NCI-H2171 (cell line): ENCODE measurements at regions not wholly inside any gene's neighbourhood (a gene's known extent, or its start where the extent isn't known, plus 50 kb on each side); places are given as distances from the start of the nearest gene placed in this dataset.

ENCODE experiments used
- DNase-seq: peaks from one replicate; lab custom pipeline; 2025; lab: John Stamatoyannopoulos, UW

DNA sequence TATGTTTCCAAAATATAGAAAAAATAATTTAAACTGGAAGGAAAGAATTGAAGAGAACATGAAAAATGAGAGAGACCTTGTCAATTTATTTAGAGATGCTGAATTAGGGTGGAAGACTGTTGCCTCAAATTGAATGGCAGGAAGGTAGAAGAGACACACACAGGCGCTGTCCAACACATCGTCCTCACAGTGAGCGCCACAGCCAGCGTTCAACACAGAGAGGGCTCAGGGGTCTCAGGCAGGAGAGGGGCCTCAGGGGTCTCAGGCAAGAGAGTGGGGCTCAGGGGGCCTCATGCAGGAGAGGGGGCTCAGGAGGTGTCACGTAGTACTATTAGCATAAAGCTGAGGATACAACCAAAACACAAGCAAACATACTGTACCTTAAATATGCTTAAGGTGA, 65.7 kb downstream of the TMEM18 start:
- no peak for DNase-seq

DNA sequence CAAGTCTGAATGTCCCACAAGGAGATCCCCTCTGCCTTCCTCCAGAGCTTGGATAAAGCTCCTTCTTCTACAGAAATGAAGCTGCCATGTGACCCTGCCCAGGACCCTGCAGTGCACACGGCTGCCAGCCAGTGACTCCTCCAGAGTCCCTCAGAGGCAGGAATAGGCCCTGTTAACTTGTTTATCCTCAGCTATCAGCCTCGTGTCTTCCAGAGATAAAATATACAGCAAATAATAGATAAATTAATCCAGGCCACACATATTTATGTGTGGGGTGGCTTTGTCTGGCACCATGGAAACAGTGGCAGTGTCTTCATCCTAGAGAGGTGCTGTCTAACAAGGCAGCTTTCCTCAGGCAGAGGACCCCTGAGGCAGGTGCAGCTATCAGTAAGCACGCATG, 66.7 kb downstream of the TMEM18 start:
- no peak for DNase-seq

DNA sequence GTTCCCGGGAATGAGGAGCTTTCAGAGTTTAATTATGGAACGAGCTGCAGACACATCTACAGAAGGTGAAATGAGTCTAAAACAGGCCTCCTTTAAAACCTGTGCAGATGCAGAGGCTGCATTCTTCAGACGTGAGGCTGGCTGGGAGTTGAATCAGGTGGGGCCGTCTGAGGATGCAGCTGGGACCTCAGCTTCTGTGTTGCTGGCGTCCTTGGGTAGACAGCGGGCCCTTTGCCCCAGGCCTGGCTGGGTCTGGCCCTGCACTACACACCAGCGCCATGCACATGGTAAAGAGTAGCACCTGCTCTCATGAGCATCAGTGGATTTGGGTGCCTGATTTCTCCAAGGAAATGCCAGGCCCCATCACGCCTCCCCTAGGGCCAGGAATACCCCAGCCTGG, 67.3 kb downstream of the TMEM18 start:
- DNase-seq: no peak

DNA sequence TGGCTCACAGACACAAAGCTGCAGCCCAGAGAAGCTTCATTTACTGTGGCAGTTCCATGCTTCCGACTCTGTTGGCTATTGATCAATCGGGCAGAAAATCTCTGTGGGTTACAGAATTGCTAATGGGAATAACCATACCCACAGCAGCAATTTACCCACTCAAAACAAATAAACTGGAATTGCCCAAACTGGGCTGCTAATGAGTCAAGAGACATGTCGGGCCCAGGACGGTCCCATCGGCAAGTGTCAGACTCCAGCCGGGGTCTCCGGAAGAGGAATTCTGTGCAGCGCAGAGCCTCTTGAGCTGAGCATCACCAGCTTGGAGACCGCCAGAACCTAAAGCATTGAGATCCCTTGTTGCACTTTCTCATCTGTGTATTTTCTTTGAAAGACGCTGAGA, 67.8 kb downstream of the TMEM18 start:
- DNase-seq: no peak

DNA sequence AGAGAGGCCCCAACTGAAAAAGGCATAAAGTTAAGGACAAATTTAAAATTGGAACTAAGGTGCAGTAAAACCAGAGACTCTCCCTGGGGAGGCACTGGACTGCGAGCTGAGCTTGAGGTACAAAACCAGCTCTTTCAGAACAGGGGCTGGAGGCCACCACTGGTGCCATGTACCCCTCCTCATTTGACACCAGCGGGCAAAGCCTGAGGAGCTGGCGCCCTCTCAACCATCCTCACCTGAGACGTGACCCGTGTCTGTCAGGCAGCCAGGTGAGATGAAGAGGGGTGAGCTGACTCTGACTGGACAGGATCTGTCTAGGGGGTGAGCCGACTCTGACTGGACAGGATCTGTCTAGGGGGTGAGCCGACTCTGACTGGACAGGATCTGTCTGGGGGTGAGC, 68.5 kb downstream of the TMEM18 start:
- no peak for DNase-seq

DNA sequence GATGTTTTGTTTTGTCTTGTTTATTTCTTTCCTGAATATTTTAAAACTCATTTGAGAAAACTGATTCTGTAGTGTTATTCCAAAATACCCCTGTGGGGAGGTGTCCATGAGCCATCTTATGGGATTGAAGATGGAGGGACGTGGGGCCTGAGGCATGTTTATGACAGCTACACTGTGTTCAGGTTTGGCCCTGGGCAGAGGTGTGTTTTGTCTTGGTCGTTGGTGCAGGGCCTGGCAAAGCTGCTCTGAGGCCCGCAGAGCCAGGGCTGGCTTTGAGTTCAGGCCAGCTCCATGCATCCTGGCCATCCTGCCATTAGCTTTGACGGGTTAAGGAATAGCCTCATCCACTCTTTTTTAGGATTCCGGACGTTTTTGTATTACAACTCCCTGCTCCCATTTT, 68.9 kb downstream of the TMEM18 start:
- no peak for DNase-seq

DNA sequence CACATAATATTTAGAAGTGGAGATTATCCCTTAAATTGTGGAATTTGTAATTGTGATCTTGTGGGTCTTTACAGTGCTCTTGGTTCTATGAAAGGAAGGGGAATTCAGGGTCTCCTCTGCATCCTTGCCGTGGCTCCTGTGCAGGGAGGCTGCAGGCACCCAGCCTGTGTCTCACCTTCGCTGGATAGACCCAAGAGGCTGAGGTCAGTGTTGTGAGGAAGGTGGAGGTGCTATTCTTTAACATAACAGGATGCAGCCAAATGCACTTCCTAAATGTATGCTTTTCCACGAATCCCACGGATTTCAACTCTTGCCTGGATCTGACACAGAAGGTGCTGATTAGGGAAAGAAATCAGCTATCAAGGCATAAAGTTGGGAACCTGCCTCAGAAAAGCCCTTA, 69.5 kb downstream of the TMEM18 start:
- DNase-seq: no peak

DNA sequence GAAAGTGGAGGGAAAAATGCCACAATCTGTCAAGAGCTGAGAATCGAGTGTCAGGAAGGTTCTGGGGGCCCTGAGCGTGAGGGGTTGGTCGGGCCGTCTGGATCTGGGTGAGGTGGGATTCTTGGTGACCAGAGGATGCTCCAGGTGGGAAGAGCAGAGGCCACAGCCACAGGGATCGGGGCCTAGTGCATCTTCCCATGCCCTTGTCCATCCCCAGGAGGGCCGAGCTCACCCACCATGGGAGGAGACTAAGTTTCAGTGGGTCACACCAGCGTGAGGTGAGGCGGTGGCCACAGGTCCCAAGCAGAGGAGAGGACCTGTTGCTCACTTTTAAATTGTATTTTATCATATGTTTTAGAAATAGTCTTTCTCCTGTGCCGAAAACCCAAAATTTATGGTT, 70.0 kb downstream of the TMEM18 start:
- no peak for DNase-seq

DNA sequence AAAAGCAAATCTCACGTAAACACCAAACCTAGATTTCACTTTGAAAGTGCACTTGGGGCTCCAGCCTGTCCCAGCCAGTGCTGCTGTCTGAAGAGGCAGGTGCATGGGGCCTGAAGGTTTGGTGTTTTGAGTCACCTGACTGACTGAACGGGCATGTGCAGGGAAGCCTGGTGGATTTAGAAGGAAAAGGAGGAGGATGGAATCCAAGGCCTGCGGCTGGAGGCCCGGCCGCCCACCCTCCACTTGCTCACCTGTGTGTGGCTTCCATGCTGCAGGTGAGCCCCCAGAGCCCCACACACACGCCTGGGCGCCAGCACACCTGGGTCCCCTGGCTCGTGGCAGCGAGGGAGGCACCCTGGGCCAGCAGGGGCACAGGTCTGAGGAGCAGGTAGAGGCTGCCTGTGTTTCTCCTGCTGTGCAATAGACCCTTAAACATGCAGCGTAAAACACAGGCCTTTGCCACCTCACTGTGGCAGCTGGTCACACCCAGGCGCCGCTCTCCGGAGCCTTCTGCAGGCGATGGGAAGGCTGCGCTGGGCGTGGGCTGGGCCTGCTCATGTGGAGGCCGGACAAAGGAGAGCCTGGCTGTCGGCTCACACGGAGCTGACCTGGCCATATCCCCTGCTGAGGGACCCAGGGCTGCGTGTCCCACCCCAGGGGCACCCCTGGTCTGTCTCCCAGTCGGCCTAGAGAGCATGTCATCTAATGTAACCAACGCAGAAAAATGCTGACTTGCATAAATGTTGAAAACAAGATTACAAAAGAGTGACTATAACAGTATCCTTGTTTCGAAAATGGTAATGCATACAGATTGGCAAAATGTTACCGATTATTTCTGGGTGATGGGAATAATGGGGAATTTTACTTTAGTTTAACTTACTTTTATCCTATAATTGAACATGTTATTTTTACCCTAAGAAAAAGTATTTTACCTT, 71.3 kb downstream of the TMEM18 start:
- no peak for DNase-seq

DNA sequence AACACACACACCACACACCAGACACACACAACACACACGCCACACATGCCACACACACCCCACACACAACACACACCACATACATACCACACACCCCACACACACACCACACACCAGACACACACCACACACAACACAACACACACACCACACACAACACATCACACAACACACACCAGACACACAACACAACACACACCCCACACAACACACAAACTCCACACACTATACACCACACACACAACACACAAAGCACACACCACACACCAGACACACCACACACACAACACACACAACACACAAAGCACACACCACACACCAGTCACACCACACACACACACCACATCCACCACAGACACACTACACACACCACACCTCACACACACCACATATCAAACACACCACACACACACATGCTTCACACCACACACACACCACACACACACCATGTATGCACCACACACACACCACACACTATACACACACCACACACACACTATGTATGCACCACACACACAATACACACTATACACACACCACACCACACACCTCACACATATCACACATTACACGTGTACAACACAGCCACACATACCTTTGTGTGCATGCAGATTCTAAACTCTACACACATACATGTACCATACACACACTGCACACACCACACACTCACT, 72.2 kb downstream of the TMEM18 start:
- no peak for DNase-seq

DNA sequence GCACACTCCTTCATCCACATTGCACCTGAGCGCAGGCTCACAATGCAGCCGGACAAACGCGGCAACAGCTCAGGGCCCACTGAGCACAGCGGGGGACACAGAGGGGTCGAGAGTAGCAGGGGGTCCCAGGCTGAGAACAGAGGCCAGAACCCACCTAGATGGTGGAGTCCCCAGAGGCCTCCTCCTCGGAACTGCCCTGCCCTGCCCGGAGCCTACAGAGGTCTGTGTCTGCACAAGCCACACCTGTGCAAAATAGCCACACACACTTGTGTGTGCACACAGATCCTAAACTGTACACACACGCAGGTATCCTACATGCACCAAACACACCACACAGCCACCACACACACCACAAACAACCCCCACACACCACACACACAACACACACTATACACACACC, 72.8 kb downstream of the TMEM18 start:
- DNase-seq: no peak

DNA sequence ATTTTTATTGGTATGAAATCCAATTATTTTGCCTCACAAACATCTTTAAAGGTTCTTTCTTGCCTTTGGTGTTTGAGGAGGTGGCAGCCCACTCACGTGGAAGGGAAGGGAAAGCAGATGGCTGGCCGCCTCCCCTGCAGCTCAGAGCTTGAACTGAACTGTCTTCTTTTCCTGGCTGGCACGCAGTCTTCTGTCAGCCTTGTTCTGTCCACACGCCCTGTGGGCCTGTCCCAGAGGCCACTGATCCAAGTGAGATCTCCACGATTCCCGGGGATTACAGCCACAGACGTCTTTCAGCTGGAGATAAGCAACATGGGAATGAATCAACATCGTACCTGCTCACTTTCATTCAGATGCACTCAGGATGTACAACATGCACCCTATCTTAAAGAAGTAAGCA, 73.3 kb downstream of the TMEM18 start:
- no peak for DNase-seq

DNA sequence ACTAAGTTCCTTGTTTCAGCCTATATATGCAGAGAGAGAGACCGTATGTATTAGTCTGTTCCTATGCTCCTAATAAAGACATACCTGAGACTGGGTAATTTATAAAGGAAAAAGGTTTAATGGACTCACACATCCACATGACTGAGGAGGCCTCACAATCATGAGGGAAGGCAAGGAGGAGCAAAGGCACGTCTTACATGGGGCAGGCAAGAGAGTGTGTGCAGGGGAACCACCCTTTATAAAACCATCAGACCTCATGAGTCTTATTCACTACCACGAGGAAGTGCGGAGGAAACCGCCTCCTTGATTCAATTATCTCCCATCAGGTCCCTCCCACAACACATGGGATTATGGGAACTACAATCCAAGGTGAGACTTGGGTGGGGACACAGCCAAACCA, 73.8 kb downstream of the TMEM18 start:
- DNase-seq: no peak

DNA sequence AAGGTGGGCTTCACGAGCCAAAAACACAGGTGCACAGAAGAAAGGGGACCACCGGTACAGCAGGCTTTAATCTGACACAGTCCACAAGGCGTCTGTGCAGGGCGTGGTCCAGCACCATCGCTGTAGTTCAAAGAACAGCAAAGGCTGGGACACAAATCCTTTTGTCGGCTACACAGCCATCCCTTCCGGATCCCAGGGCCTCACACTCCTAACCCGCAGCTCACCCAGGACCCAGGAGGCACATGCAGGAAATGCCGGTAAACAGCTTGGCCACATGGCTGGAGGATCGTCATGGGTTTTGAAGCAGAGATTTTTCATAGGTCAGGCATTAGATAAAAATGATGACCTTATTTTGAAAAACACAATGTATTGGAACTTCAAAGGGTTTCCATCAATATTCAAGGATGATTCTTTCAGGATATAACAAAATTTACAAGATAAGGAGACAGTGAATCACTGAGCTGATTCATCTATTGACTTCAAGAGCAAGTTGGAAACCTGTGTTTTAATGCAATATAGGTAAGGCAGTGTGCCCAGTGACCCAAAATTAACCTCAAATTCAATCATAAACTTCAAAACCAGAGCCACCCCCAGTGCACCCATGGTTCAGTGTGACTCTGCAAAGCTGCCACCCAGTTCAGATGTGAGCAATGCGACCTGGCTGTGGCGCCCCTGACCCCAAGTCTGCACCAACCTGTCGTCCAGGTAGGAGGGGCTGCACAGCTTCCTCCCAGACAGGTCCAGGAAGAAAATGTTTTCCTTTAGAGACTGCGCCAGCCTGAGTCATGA, 74.4 kb downstream of the TMEM18 start:
- no peak for DNase-seq

DNA sequence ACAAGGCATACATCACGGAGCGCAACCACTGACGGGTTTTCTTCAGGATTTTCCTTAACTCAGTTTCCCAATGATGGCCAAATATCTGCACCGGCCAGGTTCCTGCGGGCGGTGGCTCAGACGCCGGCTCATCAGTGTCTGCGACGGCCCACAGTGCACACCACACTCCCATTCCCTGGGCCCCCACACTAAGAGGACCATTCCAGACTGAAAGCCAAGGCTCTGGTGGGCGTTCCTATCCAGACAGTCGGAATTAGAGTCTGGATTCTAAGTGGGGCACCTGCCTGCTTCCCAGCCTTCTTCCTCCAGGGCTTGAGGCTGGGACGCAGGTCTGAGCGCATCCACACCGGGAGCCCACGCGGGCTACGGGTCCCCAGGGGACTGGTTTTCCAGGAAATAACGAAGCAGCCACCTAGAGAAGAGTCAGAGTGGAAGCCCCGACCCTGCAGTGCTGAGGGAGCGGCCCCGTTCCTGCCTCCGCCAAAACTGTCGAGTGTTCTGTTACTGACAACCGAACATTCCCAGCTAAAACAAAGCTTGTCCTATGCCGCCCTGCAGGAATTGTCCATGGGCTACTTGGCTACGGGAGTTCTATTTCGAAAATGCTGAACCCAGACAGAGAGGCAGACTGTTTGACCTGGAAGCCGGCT, 75.3 kb downstream of the TMEM18 start:
- DNase-seq: no peak

DNA sequence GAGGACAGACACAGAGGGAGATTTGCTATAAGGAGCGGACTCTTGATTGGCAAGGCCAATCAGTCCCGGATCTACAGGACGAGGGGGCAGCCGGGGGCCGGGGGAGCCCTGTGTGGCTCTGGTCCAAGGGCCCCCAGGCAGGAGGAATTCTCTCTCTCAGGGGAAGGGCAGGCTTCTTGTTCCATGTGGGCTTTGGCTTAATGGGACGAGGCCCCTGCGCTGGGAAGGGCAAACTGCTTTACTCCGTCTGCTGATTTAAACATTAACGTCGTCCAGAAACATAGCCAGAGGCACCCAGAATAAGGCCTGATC, 75.9 kb downstream of the TMEM18 start:
- no peak for DNase-seq

DNA sequence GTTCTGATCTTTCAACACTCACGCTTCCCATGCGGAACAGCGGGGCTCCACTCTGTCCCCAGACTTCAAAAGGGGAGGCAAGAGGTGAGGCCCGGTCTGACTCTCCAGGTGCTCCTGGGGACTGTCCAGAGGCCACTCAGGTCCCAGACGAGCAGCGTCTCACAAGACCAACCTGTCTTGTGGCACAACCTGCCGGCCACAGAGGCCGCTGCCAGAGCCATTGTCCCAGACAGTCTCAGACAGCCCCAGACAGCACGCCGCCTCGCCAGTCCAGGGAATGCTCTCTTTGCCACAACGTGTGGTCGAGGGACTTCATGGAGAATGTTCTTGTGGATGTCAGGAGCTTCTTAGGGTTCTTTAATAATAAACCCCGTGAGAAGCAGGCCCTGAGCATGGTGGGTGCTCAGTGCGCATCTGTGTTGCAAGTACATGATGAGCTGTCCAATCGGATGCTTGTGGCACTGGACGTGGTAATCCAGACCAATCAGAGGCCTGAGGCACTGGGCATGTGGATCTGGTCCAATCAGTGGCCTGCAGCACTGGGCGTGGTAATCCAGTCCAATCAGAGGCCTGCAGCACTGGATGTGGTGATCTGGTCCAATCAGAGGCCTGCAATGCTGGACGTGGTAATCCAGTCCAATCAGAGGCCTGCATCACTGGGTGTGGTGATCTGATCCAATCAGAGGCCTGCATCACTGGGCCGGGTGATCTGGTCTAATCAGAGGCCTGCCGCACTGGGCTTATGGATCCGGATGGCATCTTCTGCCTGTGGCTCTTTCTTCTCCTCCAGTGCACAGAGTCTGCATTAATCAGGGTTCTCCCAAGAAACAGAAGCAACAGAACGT, 76.4 kb downstream of the TMEM18 start:
- no peak for DNase-seq

DNA sequence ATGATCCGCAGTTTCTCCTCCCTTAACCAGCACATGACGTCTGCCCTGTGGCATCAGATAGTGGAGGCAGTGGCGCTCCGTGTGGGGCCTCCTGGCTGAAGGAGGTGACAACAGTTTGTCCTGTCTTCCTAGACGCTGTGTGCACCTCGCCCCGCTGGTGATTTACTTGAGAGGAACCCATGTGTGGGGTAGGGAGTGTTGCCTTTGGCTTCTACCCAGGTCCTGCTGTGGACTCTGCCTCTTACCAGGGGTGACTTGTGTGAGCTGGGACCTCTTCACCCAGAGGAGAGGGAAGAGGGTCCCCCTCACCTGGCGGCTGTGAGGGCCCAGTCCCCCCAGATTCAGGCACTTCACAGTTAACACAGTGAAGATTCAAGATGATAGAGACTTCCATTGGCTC, 77.6 kb downstream of the TMEM18 start:
- no peak for DNase-seq

DNA sequence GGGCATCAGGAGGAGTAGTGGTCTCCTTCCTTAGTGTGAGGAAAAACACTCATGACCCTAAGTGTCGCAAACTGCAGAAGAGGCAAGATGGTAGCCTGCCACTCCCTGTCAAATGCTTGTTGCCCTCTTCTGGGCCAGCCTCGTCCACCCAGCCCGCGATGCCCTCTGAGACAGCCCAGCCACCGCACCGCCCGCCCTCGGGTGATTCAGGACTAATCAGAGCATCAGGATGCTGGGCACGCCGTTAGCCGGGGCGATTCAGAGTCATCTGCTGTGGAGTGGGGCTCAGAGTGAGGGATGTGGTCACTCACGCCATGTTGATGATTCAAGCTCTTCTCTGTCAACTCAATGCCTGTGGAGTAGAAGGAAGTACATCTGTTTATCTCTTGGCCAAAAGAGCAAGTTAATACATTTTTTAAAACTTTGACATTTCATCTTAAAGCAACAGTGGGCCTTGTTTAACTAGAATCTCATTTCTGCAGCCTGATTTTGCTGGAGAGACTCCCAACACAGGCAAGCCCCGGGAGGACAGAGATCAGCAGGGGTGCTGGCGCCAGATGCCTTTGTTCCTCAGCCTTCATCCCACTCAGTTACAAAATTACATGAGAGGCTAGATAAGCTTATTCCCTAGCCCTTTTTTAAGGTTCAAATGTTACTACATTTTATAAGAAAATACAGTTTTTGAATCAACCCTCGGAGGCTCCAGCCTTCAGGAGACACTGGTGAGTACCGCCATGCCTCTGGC, 79.0 kb downstream of the TMEM18 start:
- DNase-seq: no peak

DNA sequence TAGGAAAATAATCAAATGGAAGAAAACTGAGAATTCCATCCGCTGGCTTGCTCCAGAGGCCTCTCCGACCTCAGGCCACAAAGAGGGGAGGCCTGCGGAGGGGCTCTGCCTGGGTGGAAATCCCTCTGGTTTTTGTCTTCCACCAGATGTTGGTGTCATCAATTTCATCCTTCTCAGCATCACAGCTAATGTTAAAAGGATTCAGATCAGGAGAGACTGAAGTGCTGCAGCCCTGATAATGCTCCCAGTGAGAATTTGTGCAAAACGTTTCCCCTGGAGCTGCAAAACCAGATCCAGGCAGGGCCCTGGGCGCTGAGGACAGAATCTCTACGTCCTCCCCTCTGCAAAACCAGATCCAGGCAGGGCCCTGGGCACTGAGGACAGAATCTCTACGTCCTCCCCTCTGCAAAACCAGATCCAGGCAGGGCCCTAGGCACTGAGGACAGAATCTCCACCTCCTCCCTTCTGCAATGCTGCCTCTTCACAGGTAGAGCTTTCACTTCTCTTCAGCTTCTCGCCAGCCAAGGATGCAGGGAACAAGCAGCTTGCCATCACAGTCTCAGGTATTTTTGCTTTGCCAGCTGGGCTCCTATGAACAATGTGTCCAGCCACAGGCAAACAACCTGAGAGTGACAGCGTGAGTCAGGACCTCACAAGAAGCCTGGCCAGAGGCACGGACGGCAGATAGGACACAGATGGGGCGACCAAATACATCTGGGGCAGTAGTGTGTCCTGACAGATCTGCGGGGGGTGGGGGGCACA, 81.2 kb downstream of the TMEM18 start:
- DNase-seq: no peak
